Thyroid gland (tissue), 4 donors: ENCODE measurements at regions not wholly inside any gene's neighbourhood (a gene's known extent, or its start where the extent isn't known, plus 50 kb on each side); places are given as distances from the start of the nearest gene placed in this dataset.

Experiments
- CTCF ChIP-seq, 6 experiments: fragments of 200-600 bp in 3 of 6; fragments of 450-650 bp in 3 of 6; sonication (generic) in 3 of 6; IDR thresholded peaks; one replicate each; pipeline ENCODE4 v1.5.1; 2016 to 2019; ENCODE audit warnings: antibody characterized with exemption in 6 of 6, mild to moderate bottlenecking in 2 of 6, inconsistent platforms in 1 of 6, moderate library complexity in 1 of 6
- POLR2A ChIP-seq, 2 donors: fragments of 450-650 bp; IDR thresholded peaks; one replicate each; pipeline ENCODE4 v1.6.1; 2017; ENCODE audit warnings: antibody characterized with exemption in 2 of 2, mild to moderate bottlenecking in 2 of 2, moderate library complexity in 1 of 2

- no peak for TF ChIP-seq CTCF (IDR thresholded peaks at IDR 0.05)
- no peak for TF ChIP-seq POLR2A (IDR thresholded peaks at IDR 0.05)
Observed at GRCh38 chr4:11480683-11481082, 52.0 kb upstream of the HS3ST1 start.
